ENCODE measurements at regions not wholly inside any gene's neighbourhood (a gene's known extent, or its start where the extent isn't known, plus 50 kb on each side); places are given as distances from the start of the nearest gene placed in this dataset.
"Not testable (repeated sequence)": the region's sequence is repeated elsewhere in the genome, so short reads cannot be mapped to it uniquely, and the experiment has no call there.

DNA sequence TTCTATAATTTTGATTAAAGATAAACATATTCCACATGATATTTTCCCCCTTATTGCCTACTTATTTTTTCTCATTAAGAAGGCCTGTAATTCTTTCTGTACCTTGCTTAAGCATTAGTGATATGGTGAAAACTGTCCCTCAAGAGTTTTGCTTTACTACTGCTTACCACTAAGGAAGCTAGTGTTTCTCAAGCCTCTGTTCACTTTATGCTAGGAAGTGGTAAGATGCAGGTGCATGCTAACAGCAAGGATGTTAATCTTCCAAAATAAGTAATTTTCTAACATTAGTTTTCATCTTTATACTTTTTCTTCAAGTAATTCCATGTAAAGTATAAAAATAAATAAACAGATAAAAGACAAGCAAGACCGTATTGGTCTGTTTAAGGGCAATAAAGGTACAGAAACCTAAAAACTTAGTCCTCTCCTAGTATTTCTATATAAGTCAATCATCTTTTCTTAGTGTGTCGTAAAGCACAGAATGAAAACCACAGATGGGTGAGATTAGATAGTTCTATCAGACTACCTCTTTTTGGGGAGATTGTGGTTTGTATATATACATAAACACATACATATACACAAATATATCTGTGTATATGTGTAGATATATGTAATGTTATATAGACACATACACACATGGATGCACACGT, 731.0 kb upstream of the CNTN5 start:
- Histone ChIP-seq H3K9me3 (no peaks in the 10 kb centered on the region), H3K36me3 (no peaks in the 10 kb centered on the region), H3K27ac (no peak overlapping the region), H3K27me3 (no peaks in the 10 kb centered on the region), H3K4me1 (no peaks in the 10 kb centered on the region), H3K4me3 (no peak overlapping the region)
- in situ Hi-C loops (cut with MboI; ENCODE audit: low sequenced_read_pairs in 4 of 4) (no loop called here), intact Hi-C loops (cut with DNase I; ENCODE audit: low total_unique reads) (no loop called here)
- ATAC-seq (no peak), DNase-seq (no peak)
- TF ChIP-seq, protein P1, sequence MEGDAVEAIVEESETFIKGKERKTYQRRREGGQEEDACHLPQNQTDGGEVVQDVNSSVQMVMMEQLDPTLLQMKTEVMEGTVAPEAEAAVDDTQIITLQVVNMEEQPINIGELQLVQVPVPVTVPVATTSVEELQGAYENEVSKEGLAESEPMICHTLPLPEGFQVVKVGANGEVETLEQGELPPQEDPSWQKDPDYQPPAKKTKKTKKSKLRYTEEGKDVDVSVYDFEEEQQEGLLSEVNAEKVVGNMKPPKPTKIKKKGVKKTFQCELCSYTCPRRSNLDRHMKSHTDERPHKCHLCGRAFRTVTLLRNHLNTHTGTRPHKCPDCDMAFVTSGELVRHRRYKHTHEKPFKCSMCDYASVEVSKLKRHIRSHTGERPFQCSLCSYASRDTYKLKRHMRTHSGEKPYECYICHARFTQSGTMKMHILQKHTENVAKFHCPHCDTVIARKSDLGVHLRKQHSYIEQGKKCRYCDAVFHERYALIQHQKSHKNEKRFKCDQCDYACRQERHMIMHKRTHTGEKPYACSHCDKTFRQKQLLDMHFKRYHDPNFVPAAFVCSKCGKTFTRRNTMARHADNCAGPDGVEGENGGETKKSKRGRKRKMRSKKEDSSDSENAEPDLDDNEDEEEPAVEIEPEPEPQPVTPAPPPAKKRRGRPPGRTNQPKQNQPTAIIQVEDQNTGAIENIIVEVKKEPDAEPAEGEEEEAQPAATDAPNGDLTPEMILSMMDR (IDR thresholded peaks at IDR 0.05 in 4 of 5, conservative IDR thresholded peaks at IDR 0.05 in 1 of 5), result no peak
- TF ChIP-seq POLR2A (IDR thresholded peaks at IDR 0.05), result no peak

- Histone ChIP-seq H3K9me3 (no peaks in the 10 kb centered on the region), H3K4me3 (no peak overlapping the region), H3K27ac (no peak overlapping the region), H3K27me3 (no peaks in the 10 kb centered on the region), H3K4me1 (no peaks in the 10 kb centered on the region), H3K36me3 (no peaks in the 10 kb centered on the region)
- in situ Hi-C loops (cut with MboI; ENCODE audit: low sequenced_read_pairs in 4 of 4), result no loop called here
- intact Hi-C loops (cut with DNase I; ENCODE audit: low total_unique reads), result no loop called here
- no peak for ATAC-seq
- no peak for TF ChIP-seq POLR2A (IDR thresholded peaks at IDR 0.05)
- TF ChIP-seq, protein P1 (IDR thresholded peaks at IDR 0.05 in 4 of 5, conservative IDR thresholded peaks at IDR 0.05 in 1 of 5), result no peak
- no peak for DNase-seq
Measured at GRCh38 chr11:98296091-98296880, 724.5 kb upstream of the CNTN5 start.

GRCh38 chr11:98300719-98301118, 720.0 kb upstream of the CNTN5 start:
- ATAC-seq (no peak), DNase-seq (no peak)
- in situ Hi-C loops (cut with MboI; ENCODE audit: low sequenced_read_pairs in 4 of 4) (no loop called here), intact Hi-C loops (cut with DNase I; ENCODE audit: low total_unique reads) (no loop called here)
- Histone ChIP-seq H3K4me1 (no peaks in the 10 kb centered on the region), H3K27me3 (no peaks in the 10 kb centered on the region), H3K4me3 (no peak overlapping the region), H3K36me3 (no peaks in the 10 kb centered on the region), H3K27ac (no peak overlapping the region), H3K9me3 (no peaks in the 10 kb centered on the region)
- TF ChIP-seq POLR2A (IDR thresholded peaks at IDR 0.05), result no peak
- TF ChIP-seq, protein P1 (IDR thresholded peaks at IDR 0.05 in 4 of 5, conservative IDR thresholded peaks at IDR 0.05 in 1 of 5), result no peak

- H3K9me3 ChIP-seq, result no peaks in the 10 kb centered on the region
- no peak for ATAC-seq
- in situ Hi-C loops (cut with MboI; ENCODE audit: low sequenced_read_pairs in 4 of 4), result no loop called here
- H3K27ac ChIP-seq, result no peak overlapping the region
- TF ChIP-seq POLR2A (IDR thresholded peaks at IDR 0.05), result no peak
- TF ChIP-seq, protein P1 (IDR thresholded peaks at IDR 0.05 in 4 of 5, conservative IDR thresholded peaks at IDR 0.05 in 1 of 5), result no peak
- intact Hi-C loops (cut with DNase I; ENCODE audit: low total_unique reads), result no loop called here
- no peak overlapping the region for H3K4me3 ChIP-seq
- H3K4me1 ChIP-seq, result no peaks in the 10 kb centered on the region
- no peaks in the 10 kb centered on the region for H3K36me3 ChIP-seq
- no peak for DNase-seq
- no peaks in the 10 kb centered on the region for H3K27me3 ChIP-seq
Measured at GRCh38 chr11:98307827-98308491, 712.8 kb upstream of the CNTN5 start.

- H3K4me1 ChIP-seq; H3K4me3 ChIP-seq; intact Hi-C loops (cut with DNase I; ENCODE audit: low total_unique reads); H3K27ac ChIP-seq; H3K9me3 ChIP-seq; DNase-seq; H3K27me3 ChIP-seq; H3K36me3 ChIP-seq; in situ Hi-C loops (cut with MboI; ENCODE audit: low sequenced_read_pairs in 4 of 4); ATAC-seq: not testable (repeated sequence)
Measured at GRCh38 chr11:98330306-98330705, 690.4 kb upstream of the CNTN5 start.

Data from gastrocnemius medialis (tissue), 4 donors.